NCI-H748 treated with DMSO at 0.1 percent for 48 hours (cell line): ENCODE measurements at regions not wholly inside any gene's neighbourhood (a gene's known extent, or its start where the extent isn't known, plus 50 kb on each side); places are given as distances from the start of the nearest gene placed in this dataset.

Experiments used
- DNase-seq: peaks from one replicate; lab custom pipeline; 2025; lab: John Stamatoyannopoulos, UW

GRCh38 chrX:794311-794710 is 163.7 kb downstream of the SHOX start:
- DNase-seq, result no peak

GRCh38 chrX:793216-793770 is 162.7 kb downstream of the SHOX start:
- DNase-seq, result no peak

GRCh38 chrX:791479-792034 is 161.0 kb downstream of the SHOX start:
- DNase-seq, result no peak

GRCh38 chrX:790783-791360 is 160.3 kb downstream of the SHOX start:
- DNase-seq, result no peak

- DNase-seq, result no peak
These were observed 159.5 kb downstream of the SHOX start for GRCh38 chrX:790041-790506.

GRCh38 chrX:789096-789495 is 158.5 kb downstream of the SHOX start:
- no peak for DNase-seq

- no peak for DNase-seq
These were observed 155.9 kb downstream of the SHOX start for GRCh38 chrX:786441-786881.

GRCh38 chrX:784829-785228 is 154.2 kb downstream of the SHOX start:
- no peak for DNase-seq

- no peak for DNase-seq
These were observed 150.9 kb downstream of the SHOX start for GRCh38 chrX:781224-782204.

GRCh38 chrX:776529-777230 is 146.1 kb downstream of the SHOX start:
- no peak for DNase-seq

GRCh38 chrX:776061-776460 is 145.5 kb downstream of the SHOX start:
- DNase-seq, result no peak

- no peak for DNase-seq
These were observed 143.9 kb downstream of the SHOX start for GRCh38 chrX:774536-774935.

GRCh38 chrX:773292-774025 is 142.9 kb downstream of the SHOX start:
- no peak for DNase-seq

GRCh38 chrX:771536-771935 is 140.9 kb downstream of the SHOX start:
- no peak for DNase-seq

GRCh38 chrX:769796-770195 is 139.2 kb downstream of the SHOX start:
- no peak for DNase-seq

- DNase-seq, result no peak
These were observed 138.0 kb downstream of the SHOX start for GRCh38 chrX:768596-768995.

- no peak for DNase-seq
These were observed 128.3 kb downstream of the SHOX start for GRCh38 chrX:758917-759316.

- DNase-seq, result no peak
These were observed 120.2 kb downstream of the SHOX start for GRCh38 chrX:750812-751211.

GRCh38 chrX:750263-750662 is 119.7 kb downstream of the SHOX start:
- no peak for DNase-seq

- DNase-seq, result no peak
These were observed 116.6 kb downstream of the SHOX start for GRCh38 chrX:747176-747575.

GRCh38 chrX:739611-740010 is 109.0 kb downstream of the SHOX start:
- no peak for DNase-seq
